ENCODE measurements at regions not wholly inside any gene's neighbourhood (a gene's known extent, or its start where the extent isn't known, plus 50 kb on each side); places are given as distances from the start of the nearest gene placed in this dataset.
"Not testable (repeated sequence)": the region's sequence is repeated elsewhere in the genome, so short reads cannot be mapped to it uniquely, and the experiment has no call there.

DNA sequence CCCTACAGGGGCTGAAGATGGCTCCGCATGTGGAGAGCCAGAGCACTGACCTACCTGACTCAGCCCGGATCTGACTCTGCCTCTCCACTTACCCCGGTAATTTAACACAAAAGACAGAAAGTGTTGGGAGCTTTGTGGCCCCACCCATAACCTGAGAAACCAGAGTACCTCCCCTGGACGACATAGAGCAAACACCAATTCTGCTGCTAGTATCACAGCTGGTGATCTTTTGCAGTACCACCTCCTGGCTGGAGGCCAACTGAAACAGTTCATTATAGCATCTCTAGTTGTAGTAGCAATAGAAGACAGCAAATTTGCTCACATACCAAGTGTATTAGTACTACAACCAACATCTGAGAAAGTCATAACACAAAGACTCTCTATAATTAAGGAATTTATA lies 443.9 kb downstream of the KLHL4 start:
- no peak for DNase-seq

DNA sequence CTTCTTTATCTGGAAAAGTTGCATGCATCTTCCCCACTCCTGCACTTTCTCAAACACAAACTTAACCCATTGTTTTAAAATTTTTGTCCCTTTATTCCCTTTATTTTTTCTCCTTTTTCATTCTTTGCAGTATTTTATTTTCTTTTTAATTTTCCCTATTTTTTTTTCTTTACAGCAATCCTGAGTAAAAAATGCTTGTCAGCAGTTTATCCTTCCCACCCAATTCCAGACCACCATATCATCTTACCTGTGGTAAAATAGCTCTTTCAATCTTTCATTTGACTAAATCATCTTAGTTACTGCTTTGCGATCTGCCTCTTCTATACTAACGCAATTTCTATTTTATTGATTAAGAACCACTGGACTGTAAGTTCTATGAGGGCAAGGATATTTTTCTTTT lies 450.5 kb downstream of the KLHL4 start:
- no peak for DNase-seq

GRCh38 chrX:87972121-87972520 lies 454.5 kb downstream of the KLHL4 start:
- DNase-seq = not testable (repeated sequence)

DNA sequence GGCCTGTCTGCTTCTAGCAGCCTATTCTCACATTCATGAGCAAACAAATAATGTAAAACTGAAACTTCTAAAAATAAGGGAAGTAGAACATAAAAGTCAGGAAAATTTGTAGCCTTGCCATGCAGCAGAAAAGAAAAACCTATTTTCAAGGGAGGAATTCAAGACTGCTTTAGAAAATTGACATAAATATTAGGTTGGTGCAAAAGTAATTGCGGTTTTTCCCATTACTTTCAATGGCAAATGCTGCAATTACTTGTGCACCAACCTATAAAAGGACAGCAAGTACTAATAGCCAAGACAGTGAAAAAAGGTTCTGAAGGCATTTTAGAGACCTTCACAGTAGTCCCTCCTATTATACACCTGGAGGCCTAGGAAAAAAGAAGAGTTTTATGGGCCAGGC lies 457.8 kb downstream of the KLHL4 start:
- DNase-seq = no peak

DNA sequence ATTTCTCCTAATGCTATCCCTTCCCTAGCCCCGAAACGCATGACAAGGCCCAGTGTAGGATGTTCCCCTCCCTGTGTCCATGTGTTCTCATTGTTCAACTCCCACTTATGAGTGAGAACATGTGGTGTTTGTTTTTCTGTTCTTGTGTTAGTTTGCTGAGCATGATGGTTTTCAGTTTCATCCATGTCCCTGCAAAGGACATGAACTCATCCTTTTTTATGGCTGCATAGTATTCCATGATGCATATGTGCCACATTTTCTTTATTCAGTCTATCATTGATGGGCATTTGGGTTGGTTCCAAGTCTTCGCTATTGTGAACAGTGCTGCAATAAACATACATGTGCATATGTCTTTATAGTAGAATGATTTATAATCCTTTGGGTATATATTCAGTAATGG lies 490.3 kb downstream of the KLHL4 start:
- not testable (repeated sequence) for DNase-seq

GRCh38 chrX:88024022-88024421 lies 506.4 kb downstream of the KLHL4 start:
- no peak for DNase-seq

- no peak for DNase-seq
These were observed 554.9 kb downstream of the KLHL4 start for GRCh38 chrX:88072339-88073030.

GRCh38 chrX:88101968-88102367 lies 584.4 kb downstream of the KLHL4 start:
- DNase-seq = no peak

- DNase-seq = no peak
These were observed 611.3 kb upstream of the CPXCR1 start for GRCh38 chrX:88135735-88136134.

DNA sequence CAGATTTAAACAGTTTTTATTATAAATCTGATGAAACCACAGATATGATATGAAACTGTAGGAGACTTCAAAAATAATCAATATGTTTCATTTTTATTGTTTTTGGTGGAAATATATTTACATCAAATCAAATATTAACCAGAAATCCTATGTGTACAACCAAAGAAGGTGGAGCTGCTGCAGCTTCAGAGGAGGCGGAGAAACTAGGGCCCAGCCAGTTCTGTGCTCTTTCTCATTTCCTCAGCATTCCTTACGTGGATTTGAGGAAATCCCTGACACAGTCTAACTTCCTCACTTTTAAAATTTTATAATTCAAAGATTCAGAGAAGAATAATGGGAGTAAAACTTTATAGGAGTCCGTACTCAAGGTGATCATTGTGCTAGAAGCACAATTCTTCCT lies 610.7 kb upstream of the CPXCR1 start:
- no peak for DNase-seq

- no peak for DNase-seq
These were observed 600.4 kb upstream of the CPXCR1 start for GRCh38 chrX:88146577-88146976.

GRCh38 chrX:88170553-88170952 lies 576.5 kb upstream of the CPXCR1 start:
- no peak for DNase-seq

- not testable (repeated sequence) for DNase-seq
These were observed 573.0 kb upstream of the CPXCR1 start for GRCh38 chrX:88173932-88174440.

DNA sequence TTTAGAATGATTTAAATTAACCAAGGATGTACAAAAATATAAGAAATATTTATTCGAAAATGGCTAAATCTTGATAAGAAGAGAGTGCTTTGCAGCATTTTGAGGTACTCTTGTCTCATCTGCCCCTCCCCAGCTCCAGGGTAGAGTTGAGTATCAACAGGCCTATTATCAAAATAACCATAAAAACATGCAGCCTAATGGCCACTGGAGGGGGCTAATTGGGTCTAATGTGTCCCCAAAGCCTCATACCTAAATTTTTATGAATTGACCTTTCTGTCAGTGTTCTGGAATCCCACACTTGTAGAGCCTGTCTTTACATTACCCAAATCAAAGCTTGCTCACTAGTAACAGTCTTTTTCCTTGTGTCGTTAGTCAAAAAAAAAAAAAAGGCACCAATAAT lies 544.9 kb upstream of the CPXCR1 start:
- no peak for DNase-seq

DNA sequence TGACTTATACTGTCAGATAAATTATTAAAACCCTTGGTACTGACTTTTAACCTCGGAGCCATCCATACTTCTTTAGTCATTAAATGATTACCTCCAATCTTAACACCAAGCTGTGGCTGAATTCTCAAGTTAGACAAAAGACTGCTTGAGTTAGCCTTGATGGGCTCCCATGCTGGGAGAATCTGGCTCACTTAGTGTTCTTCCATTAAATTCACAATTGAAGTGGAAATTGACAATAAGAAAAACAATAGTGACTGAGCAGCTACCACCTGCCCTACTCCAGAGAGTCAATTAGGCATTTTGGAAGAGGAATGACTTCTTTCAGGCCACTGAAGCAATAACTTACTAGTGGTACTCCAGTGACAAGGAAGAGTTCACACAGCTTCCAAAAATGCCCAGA lies 503.0 kb upstream of the CPXCR1 start:
- no peak for DNase-seq

GRCh38 chrX:88284844-88285243 lies 462.2 kb upstream of the CPXCR1 start:
- no peak for DNase-seq

- not testable (repeated sequence) for DNase-seq
These were observed 433.1 kb upstream of the CPXCR1 start for GRCh38 chrX:88313972-88314371.

- DNase-seq = no peak
These were observed 421.4 kb upstream of the CPXCR1 start for GRCh38 chrX:88325634-88326033.

GRCh38 chrX:88355252-88355651 lies 391.8 kb upstream of the CPXCR1 start:
- DNase-seq = no peak

DNA sequence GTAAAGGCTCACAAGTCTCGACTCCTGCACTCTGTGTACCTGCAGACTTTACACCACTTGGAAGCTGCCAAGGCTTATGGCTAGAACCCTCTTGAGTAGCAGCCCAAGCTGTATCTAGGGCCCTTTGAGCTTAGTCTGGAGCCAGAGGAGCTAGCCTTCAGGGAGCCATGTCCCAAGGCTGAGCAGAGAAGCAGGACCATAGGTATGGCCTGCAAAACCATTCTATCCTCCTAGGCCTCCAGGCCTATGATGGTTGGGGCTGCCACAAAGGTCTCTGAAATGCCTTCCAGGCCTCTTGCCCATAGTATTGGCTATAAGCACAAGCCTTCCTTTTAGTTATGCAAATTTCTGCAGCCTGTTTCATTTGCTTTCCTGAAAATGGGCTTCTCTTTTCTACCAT lies 380.7 kb upstream of the CPXCR1 start:
- no peak for DNase-seq

DNA sequence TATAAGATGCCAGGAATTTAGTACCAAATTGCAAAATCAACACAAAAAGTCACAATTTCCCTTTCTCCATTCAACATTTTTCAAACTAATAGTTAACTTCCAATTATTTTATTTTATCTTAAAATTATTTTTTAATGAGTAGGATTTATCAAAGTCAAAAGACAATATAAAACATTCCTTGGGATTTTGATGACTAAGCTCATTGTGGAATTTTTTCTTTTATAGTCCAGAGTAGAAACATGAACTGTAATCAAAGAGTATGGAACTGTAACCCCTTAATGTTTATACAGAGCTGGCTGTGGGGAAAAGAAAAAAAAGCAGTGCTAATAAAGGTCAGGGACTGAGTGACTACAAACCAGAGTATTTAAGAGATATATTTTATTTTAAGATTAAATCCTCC lies 368.6 kb upstream of the CPXCR1 start:
- DNase-seq = no peak

DNA sequence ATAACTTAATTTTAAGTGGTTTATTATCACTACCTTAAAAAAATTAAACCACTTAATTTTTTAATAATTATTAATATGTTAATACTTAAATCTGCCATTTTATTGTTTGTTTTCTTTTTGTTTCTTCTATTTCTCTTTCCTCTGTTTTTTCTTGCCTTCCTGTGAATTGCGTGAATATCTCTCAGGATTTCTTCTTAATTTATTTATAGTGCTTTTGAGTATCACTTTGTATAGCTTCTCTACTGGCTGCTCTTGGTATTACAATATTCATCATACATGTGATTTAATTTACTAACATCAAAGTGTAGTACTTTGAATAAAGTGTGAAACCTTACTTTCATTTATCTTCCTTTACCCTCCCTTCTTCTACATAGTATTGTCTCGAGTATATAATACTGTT lies 349.5 kb upstream of the CPXCR1 start:
- DNase-seq = no peak

GRCh38 chrX:88416002-88416401 lies 331.0 kb upstream of the CPXCR1 start:
- no peak for DNase-seq

GRCh38 chrX:88416965-88417364 lies 330.1 kb upstream of the CPXCR1 start:
- no peak for DNase-seq

DNA sequence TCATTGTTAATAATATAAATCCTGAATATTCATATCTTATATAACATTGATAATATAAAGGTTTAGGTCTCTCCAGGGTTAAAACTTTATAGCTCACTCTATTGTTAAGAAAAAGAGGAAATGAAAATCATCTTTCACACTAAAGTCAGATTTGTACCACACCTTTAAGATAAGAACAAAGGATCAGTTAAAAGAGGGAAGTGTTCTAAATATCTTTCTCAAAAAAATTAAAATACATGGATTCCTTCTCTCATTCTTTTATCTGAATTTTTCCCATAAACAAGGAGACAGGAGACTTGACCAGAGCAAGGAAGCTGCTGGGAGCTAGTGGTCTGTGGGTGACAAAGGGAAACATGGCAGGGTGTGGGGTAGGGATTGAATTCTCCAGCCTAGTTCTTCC lies 323.0 kb upstream of the CPXCR1 start:
- DNase-seq = no peak
